ENCODE measurements at regions not wholly inside any gene's neighbourhood (a gene's known extent, or its start where the extent isn't known, plus 50 kb on each side); places are given as distances from the start of the nearest gene placed in this dataset.
A peak's percentile ranks its signal among the peaks of the same experiment; 100 is the strongest.

DNA sequence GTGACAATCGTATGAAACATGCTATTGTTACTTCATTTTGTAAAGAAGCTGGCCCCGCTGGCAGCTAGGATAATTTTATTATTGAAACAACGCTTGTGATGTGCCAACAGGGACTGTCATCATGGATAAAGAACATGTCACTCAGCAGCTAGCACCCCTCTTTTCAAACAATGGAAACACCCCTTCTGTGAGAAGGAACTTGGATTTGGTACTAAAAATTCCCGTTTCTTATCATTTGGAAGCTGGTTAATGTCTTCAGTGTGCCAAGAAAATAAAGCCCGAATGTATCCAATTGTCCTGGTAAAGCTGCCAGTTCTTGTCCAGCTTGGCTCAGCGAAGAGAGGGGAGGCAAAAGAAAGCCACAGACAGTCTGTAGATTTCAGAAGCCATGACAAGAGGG, 186.6 kb downstream of the PHLDA1 start:
- no peaks in the 10 kb centered on the region for H3K9me3 Mint-ChIP-seq (ENCODE audit: low read depth)
- DNase-seq (no peak), ATAC-seq (no peak)
- H3K4me1 Mint-ChIP-seq = no peaks in the 10 kb centered on the region
- no peak overlapping the region for H3K27ac Mint-ChIP-seq
- POLR2A ChIA-PET = no interaction called here
- H3K4me3 Mint-ChIP-seq = no peak overlapping the region
- no peaks in the 10 kb centered on the region for H3K36me3 Mint-ChIP-seq (ENCODE audit: low read depth)
- intact Hi-C loops (cut with DNase I, micrococcal nuclease) = no loop called here
- H3K27me3 Mint-ChIP-seq = peaks cover 2% of the 10 kb centered on the region
- CTCF ChIA-PET = no interaction called here

DNA sequence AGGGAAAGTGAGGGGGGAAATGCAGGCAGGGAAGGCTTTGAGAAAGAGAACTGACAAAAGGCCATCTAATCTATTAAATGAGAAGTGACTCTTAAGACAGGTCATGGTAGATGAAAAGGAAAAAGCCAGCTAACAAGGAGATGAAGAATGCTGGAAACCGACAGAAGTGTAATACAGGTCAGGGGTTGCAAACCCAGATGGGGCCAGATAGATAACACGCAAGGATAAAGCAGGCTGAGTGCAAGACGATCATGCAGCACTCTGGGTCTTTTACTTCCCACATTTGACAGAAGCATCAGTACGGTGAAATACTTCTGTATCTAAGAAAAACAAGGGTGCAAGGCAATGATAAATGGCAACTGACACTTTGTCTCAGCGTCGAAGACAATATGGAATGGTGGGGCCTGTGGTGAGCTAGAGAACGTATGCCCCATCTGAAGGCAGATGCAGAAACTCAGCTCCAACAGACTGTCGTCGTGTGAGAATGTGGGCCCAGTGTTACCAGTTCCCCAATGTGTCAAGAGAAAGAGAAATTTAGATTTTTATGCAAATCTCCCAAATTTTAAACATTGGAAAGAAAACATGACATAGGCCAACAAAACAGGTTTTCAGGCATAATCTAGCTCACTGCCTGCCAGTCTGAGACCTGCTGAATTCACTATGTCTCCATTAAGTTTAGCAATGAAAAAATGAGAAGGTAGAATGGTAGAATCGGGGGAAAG, 187.4 kb downstream of the PHLDA1 start:
- Mint-ChIP-seq H3K27me3 (peaks cover 2% of the 10 kb centered on the region), H3K27ac (no peak overlapping the region), H3K9me3 (ENCODE audit: low read depth) (peaks cover 2% of the 10 kb centered on the region), H3K4me3 (no peak overlapping the region), H3K4me1 (no peaks in the 10 kb centered on the region), H3K36me3 (ENCODE audit: low read depth) (no peaks in the 10 kb centered on the region)
- DNase-seq (no peak), ATAC-seq (no peak)
- intact Hi-C loops (cut with DNase I, micrococcal nuclease) = no loop called here
- ChIA-PET POLR2A (no interaction called here), CTCF (no interaction called here)

DNA sequence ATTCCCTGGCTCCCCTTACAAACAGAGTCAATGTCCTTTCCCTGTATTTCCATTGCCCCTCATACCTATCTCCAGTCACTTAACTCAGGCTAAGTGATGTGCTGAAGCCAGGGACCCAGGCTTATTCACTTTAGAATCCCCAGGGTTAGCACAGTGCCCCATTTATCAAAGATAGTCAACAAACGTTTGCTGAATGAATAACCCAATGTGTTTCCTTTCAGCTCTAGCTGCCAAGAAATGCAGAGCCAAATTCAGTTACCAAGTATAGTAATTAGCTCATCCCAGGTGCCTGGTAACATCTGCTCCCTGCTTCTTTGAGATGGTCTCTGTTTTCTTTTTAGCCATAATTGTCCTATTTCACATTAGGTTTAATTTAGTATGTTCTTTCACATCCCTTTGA, 189.5 kb downstream of the PHLDA1 start:
- DNase-seq (no peak), ATAC-seq (no peak)
- intact Hi-C loops (cut with DNase I, micrococcal nuclease) = no loop called here
- CTCF ChIA-PET = no interaction called here
- H3K4me3 Mint-ChIP-seq = no peak overlapping the region
- no peak overlapping the region for H3K27ac Mint-ChIP-seq
- H3K36me3 Mint-ChIP-seq (ENCODE audit: low read depth) = no peaks in the 10 kb centered on the region
- POLR2A ChIA-PET = no interaction called here
- H3K4me1 Mint-ChIP-seq = peaks cover 7% of the 10 kb centered on the region
- peaks cover 6% of the 10 kb centered on the region for H3K9me3 Mint-ChIP-seq (ENCODE audit: low read depth)
- peaks cover 2% of the 10 kb centered on the region for H3K27me3 Mint-ChIP-seq

DNA sequence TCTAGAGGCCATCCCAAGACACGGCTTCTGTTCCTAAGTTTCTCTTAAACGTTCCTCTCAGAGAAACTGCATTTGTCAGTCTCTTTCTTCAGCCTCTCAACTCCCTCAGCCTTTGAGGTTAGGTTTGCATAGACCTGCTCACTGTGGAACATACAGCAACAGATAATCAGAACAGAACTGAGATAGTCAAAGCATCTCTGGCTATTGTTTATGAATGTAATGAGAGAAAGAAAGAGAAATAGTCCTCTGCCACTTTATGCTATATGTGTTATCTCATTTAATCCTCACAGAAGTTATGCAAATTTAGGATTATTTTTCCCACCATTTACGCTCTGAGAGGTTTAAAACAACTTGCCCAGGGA, 190.6 kb downstream of the PHLDA1 start:
- ATAC-seq (no peak), DNase-seq (no peak)
- no peak overlapping the region for H3K27ac Mint-ChIP-seq
- ChIA-PET POLR2A (no interaction called here), CTCF (interaction anchor here (0.6 kb wide), 1 partner anchor 195 kb away, joined by 3 read pairs; no protein-coding TSS in a partner anchor)
- H3K4me1 Mint-ChIP-seq = peaks cover 7% of the 10 kb centered on the region
- intact Hi-C loops (cut with DNase I, micrococcal nuclease) = no loop called here
- H3K4me3 Mint-ChIP-seq = no peak overlapping the region
- H3K9me3 Mint-ChIP-seq (ENCODE audit: low read depth) = peaks cover 6% of the 10 kb centered on the region
- H3K27me3 Mint-ChIP-seq = peaks cover 2% of the 10 kb centered on the region
- H3K36me3 Mint-ChIP-seq (ENCODE audit: low read depth) = no peaks in the 10 kb centered on the region

DNA sequence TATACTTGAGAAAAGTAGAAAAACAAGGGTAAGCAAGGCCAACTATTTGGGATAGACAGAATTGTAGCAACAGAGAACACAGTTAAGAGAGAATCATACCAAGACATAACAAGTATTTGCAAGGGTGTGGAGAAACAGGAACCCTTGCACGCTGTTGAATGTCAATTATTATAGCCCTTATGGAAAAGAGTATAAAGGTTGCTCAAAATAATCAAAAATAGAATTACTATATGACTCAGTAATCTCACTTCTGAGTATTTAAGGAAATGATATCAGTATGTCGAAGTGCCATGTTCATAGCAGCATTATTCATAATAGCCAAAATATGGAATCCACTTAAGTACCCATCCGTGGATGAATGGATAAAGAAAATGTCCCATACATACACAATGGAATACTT, 193.3 kb downstream of the PHLDA1 start:
- no peaks in the 10 kb centered on the region for H3K36me3 Mint-ChIP-seq (ENCODE audit: low read depth)
- H3K4me3 Mint-ChIP-seq = no peak overlapping the region
- H3K27me3 Mint-ChIP-seq = peaks cover 8% of the 10 kb centered on the region
- peaks cover 7% of the 10 kb centered on the region for H3K4me1 Mint-ChIP-seq
- no peak for DNase-seq
- ATAC-seq = peak; percentile 70
- intact Hi-C loops (cut with DNase I, micrococcal nuclease) = no loop called here
- peaks cover 6% of the 10 kb centered on the region for H3K9me3 Mint-ChIP-seq (ENCODE audit: low read depth)
- no peak overlapping the region for H3K27ac Mint-ChIP-seq
- CTCF ChIA-PET = interaction anchor here (1.7 kb wide), 1 partner anchor 23 kb away, joined by 6 read pairs; no protein-coding TSS in a partner anchor
- POLR2A ChIA-PET = no interaction called here

DNA sequence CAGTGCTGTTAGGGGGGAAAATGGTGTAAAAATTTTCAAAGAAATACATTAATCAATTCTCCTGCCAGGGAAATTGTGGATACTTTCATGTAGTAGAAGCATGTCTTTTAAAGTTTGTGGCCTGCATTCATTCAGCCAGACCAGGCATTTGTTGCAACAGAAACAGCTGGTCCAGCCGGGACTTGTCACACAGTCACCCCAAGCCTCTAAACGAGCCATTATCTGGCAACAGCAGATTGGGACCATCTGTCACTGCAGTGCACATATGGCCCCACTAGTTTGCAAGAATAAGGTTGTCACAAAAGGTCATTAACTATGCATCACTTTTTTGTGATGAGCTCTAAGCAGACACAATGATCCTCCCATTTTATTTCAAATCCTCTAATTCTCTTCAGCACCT, 193.9 kb downstream of the PHLDA1 start:
- ChIA-PET CTCF (interaction anchor here (0.7 to 1.7 kb wide), 2 partner anchors 23 to 48 kb away, joined by 3 to 6 read pairs; no protein-coding TSS in a partner anchor), POLR2A (no interaction called here)
- Mint-ChIP-seq H3K9me3 (ENCODE audit: low read depth) (peaks cover 6% of the 10 kb centered on the region), H3K36me3 (ENCODE audit: low read depth) (no peaks in the 10 kb centered on the region), H3K4me1 (peaks cover 7% of the 10 kb centered on the region), H3K27me3 (peaks cover 8% of the 10 kb centered on the region), H3K4me3 (no peak overlapping the region), H3K27ac (no peak overlapping the region)
- no peak for ATAC-seq
- intact Hi-C loops (cut with DNase I, micrococcal nuclease) = no loop called here
- DNase-seq = no peak

DNA sequence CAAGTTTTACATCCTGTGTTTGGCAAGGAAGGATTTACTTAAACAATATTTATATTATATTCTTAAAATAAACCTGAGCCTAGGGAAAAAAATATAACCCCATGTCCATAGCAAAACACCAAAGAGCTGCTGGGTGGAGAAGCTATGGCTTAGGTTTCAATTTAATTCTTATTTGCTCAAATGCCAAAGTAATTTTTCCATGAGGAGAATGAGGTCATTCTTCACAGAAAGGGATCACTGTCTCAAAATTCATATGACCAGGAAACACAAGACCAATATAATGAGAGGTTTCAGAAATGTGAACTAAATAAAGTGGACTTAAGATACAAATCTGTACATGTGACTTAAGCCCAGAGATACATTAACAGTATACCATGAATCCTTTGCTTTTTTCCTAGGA, 195.0 kb downstream of the PHLDA1 start:
- ATAC-seq (no peak), DNase-seq (no peak)
- no peak overlapping the region for H3K4me3 Mint-ChIP-seq
- H3K36me3 Mint-ChIP-seq (ENCODE audit: low read depth) = no peaks in the 10 kb centered on the region
- intact Hi-C loops (cut with DNase I, micrococcal nuclease) = no loop called here
- H3K27me3 Mint-ChIP-seq = peaks cover 7% of the 10 kb centered on the region
- peaks cover 6% of the 10 kb centered on the region for H3K9me3 Mint-ChIP-seq (ENCODE audit: low read depth)
- H3K4me1 Mint-ChIP-seq = peaks cover 7% of the 10 kb centered on the region
- ChIA-PET POLR2A (no interaction called here), CTCF (no interaction called here)
- no peak overlapping the region for H3K27ac Mint-ChIP-seq

DNA sequence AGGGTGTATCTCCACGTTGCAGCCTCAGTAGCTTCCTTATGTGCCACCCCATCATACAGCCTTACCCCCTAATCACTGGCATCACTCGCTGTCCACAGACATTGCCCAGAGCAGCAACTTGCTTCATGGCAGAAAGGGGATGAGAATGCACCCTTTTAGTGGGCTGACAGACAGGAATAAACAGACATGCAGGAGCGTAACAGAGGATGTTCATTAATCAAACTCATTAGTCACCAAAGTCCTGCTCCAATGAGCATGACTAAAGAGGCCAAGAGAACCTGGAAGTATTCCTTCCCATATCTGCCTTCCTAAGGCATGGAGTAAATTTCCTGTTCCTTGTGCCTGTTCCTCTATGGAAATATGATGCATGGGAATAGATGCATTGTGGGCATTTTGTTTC, 197.0 kb downstream of the PHLDA1 start:
- DNase-seq (no peak), ATAC-seq (no peak)
- H3K9me3 Mint-ChIP-seq (ENCODE audit: low read depth) = peaks cover 6% of the 10 kb centered on the region
- H3K4me3 Mint-ChIP-seq = no peak overlapping the region
- POLR2A ChIA-PET = no interaction called here
- H3K36me3 Mint-ChIP-seq (ENCODE audit: low read depth) = no peaks in the 10 kb centered on the region
- intact Hi-C loops (cut with DNase I, micrococcal nuclease) = no loop called here
- CTCF ChIA-PET = interaction anchor here (1.1 kb wide), 1 partner anchor 30 kb away, joined by 3 read pairs; no protein-coding TSS in a partner anchor
- peaks cover 10% of the 10 kb centered on the region for H3K27me3 Mint-ChIP-seq
- H3K27ac Mint-ChIP-seq = no peak overlapping the region
- peaks cover 7% of the 10 kb centered on the region for H3K4me1 Mint-ChIP-seq

DNA sequence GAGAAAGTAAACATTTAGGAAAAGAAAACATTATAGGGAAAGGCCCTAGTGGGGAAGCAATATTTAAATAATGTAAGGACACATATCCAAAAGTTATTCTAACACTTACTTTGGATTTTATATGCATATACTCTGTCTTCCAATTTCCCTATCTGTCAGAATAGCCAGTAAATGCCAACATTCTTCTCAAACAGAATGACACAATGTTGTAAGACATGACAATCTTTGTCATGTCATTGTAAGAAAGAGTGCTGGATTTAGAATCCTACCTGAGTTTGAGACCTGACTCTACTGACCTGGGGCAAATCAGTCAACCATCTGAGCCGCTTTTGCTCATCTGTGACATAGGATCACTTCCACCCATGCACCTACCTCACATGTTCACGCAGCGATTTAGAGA, 198.3 kb downstream of the PHLDA1 start:
- no peak overlapping the region for H3K27ac Mint-ChIP-seq
- H3K9me3 Mint-ChIP-seq (ENCODE audit: low read depth) = no peaks in the 10 kb centered on the region
- H3K27me3 Mint-ChIP-seq = peaks cover 13% of the 10 kb centered on the region
- no peak for DNase-seq
- ChIA-PET POLR2A (no interaction called here), CTCF (no interaction called here)
- intact Hi-C loops (cut with DNase I, micrococcal nuclease) = no loop called here
- ATAC-seq = no peak
- peaks cover 2% of the 10 kb centered on the region for H3K4me1 Mint-ChIP-seq
- no peaks in the 10 kb centered on the region for H3K36me3 Mint-ChIP-seq (ENCODE audit: low read depth)
- no peak overlapping the region for H3K4me3 Mint-ChIP-seq

DNA sequence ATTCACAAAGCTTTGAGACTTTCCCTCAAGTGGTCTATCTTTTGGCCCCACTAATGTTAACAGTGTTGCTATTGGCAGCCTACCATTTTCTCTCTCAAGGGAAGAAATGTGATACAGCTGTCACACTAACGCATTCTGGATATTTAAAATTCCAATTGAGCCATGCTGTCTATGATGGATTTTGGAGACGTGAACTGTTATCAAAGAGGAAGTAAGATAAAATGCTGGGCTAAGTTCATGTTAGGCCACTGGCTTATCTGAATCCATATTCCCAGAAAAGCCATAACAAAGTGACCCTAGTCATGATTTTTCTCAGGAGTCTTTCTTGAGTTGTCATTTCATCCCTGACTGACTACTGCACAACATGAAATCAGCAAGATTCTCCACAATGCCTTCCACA, 200.2 kb downstream of the PHLDA1 start:
- H3K27ac Mint-ChIP-seq = no peak overlapping the region
- POLR2A ChIA-PET = no interaction called here

DNA sequence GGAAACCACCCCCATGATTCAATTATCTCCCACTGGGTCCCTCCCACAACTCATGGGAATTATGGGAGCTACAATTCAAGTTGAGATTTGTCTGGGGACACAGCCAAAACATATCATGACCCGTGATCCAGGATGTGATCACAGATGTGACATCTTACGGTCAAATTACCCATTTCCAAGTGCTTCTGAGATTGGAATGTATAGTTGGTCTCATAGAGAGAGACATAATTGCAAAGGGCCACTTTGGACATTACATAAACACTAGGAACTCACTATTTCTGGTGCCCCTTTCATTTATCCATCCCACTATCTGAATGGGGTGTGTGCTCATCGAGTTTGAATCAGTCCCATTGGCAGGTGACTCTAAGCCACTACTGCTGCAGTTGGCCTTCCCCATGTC, 204.5 kb downstream of the PHLDA1 start:
- no peak for ATAC-seq
- ChIA-PET CTCF (no interaction called here), POLR2A (no interaction called here)
- H3K36me3 Mint-ChIP-seq (ENCODE audit: low read depth) = no peaks in the 10 kb centered on the region
- H3K4me1 Mint-ChIP-seq = no peaks in the 10 kb centered on the region
- no peaks in the 10 kb centered on the region for H3K9me3 Mint-ChIP-seq (ENCODE audit: low read depth)
- intact Hi-C loops (cut with DNase I, micrococcal nuclease) = no loop called here
- peaks cover 12% of the 10 kb centered on the region for H3K27me3 Mint-ChIP-seq
- DNase-seq = no peak
- no peak overlapping the region for H3K27ac Mint-ChIP-seq
- H3K4me3 Mint-ChIP-seq = no peak overlapping the region

More for the DNA sequence above, 200.2 kb downstream of the PHLDA1 start:
- Mint-ChIP-seq H3K4me1 (no peaks in the 10 kb centered on the region), H3K36me3 (ENCODE audit: low read depth) (no peaks in the 10 kb centered on the region), H3K27me3 (peaks cover 13% of the 10 kb centered on the region), H3K9me3 (ENCODE audit: low read depth) (no peaks in the 10 kb centered on the region), H3K4me3 (no peak overlapping the region)
- intact Hi-C loops (cut with DNase I, micrococcal nuclease) = no loop called here
- CTCF ChIA-PET = interaction anchor here (1.1 kb wide), 1 partner anchor 125 kb away, joined by 3 read pairs; no protein-coding TSS in a partner anchor
- ATAC-seq (no peak), DNase-seq (no peak)

DNA sequence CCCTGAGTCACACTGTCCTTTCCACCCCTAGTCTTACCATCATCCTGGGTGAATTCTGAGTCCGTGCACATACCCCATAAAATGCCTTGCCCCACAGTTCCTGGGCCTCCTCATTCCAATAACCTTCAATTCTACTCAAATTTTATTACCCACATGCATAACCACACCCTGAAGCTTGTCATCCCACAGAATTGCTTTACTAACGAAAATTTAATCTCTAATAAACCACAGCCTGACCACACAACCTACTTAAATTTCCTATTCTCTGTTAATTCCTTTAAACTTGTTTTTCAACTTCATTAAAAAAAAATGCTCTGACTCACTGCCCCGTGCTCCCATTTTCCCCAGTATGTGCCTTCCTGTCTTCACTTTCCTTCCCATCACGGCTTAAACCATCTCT, 205.9 kb downstream of the PHLDA1 start:
- CTCF ChIA-PET = no interaction called here

More for the DNA sequence above, 205.9 kb downstream of the PHLDA1 start:
- POLR2A ChIA-PET = no interaction called here
- H3K27me3 Mint-ChIP-seq = peaks cover 13% of the 10 kb centered on the region
- no peaks in the 10 kb centered on the region for H3K9me3 Mint-ChIP-seq (ENCODE audit: low read depth)
- ATAC-seq = no peak
- DNase-seq = no peak
- no peak overlapping the region for H3K4me3 Mint-ChIP-seq
- intact Hi-C loops (cut with DNase I, micrococcal nuclease) = no loop called here
- no peak overlapping the region for H3K27ac Mint-ChIP-seq
- H3K36me3 Mint-ChIP-seq (ENCODE audit: low read depth) = no peaks in the 10 kb centered on the region
- no peaks in the 10 kb centered on the region for H3K4me1 Mint-ChIP-seq
